Sigmoid colon (tissue), 4 donors: ENCODE measurements at regions not wholly inside any gene's neighbourhood (a gene's known extent, or its start where the extent isn't known, plus 50 kb on each side); places are given as distances from the start of the nearest gene placed in this dataset.

Experiments
- EP300 ChIP-seq, 4 donors: sonication (generic); formaldehyde crosslinking; IDR thresholded peaks; one replicate each; pipeline ENCODE4 v1.6.1; 2017; ENCODE audit warnings: antibody characterized with exemption in 4 of 4
- POLR2A ChIP-seq, 2 donors: fragments of 450-650 bp; IDR thresholded peaks; one replicate each; pipeline ENCODE4 v1.6.1; 2016; ENCODE audit warnings: antibody characterized with exemption in 2 of 2, mild to moderate bottlenecking in 2 of 2, moderate library complexity in 2 of 2
- POLR2AphosphoS5 ChIP-seq, 4 donors: sonication (generic); formaldehyde crosslinking; IDR thresholded peaks; one replicate each; pipeline ENCODE4 v1.6.1; 2017; ENCODE audit warnings: antibody characterized with exemption in 4 of 4
- TF ChIP-seq, protein P1 (sequence below), 4 experiments: fragments of 450-650 bp in 3 of 4; fragments of 200-600 bp in 1 of 4; IDR thresholded peaks; one replicate each; pipeline ENCODE4 v1.5.1; 2016 to 2019; ENCODE audit warnings: antibody characterized with exemption in 4 of 4, mild to moderate bottlenecking in 3 of 4, moderate library complexity in 2 of 4

DNA sequence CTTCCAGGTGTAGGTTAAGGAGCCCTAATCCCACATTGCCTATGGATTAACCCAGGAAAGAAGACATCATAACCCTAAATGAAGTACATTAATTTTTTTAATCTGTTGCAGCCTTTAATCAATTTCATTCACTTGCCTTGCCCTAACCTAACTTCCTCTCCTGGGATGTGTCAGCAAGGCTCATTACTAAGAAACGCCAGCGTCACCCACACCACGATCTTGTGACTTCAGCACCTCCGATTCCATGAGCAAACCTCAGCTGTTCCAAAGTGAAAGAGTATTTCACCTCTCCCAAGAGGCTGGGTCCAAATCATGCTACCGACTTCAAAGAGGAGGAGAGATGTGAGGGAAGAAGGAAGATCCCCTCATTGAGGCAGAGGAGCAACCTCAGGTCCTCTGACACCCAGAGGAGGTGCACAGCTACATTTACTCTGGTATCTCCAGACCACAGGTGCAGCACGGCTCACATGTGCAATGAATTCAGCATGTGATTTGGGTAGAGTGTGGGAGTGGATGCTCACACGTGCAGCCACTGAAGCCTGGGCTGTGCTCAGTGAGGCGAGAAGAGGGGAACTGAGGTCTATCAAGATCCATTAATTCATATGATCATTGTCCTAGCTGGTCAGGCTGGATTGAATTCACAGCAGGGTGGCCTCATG, 134.1 kb downstream of the SLC30A10 start:
- TF ChIP-seq EP300 (IDR thresholded peaks at IDR 0.05) (no peak), POLR2A (IDR thresholded peaks at IDR 0.05) (no peak), POLR2AphosphoS5 (IDR thresholded peaks at IDR 0.05) (no peak)
- TF ChIP-seq, protein P1, sequence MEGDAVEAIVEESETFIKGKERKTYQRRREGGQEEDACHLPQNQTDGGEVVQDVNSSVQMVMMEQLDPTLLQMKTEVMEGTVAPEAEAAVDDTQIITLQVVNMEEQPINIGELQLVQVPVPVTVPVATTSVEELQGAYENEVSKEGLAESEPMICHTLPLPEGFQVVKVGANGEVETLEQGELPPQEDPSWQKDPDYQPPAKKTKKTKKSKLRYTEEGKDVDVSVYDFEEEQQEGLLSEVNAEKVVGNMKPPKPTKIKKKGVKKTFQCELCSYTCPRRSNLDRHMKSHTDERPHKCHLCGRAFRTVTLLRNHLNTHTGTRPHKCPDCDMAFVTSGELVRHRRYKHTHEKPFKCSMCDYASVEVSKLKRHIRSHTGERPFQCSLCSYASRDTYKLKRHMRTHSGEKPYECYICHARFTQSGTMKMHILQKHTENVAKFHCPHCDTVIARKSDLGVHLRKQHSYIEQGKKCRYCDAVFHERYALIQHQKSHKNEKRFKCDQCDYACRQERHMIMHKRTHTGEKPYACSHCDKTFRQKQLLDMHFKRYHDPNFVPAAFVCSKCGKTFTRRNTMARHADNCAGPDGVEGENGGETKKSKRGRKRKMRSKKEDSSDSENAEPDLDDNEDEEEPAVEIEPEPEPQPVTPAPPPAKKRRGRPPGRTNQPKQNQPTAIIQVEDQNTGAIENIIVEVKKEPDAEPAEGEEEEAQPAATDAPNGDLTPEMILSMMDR (IDR thresholded peaks at IDR 0.05): no peak
